ENCODE measurements at regions not wholly inside any gene's neighbourhood (a gene's known extent, or its start where the extent isn't known, plus 50 kb on each side); places are given as distances from the start of the nearest gene placed in this dataset.

GRCh38 chr5:167764641-167765289 lies 526.7 kb upstream of the WWC1 start:
- Histone ChIP-seq H3K27ac (no peak overlapping the region), H3K27me3 (peaks cover 5% of the 10 kb centered on the region), H3K36me3 (no peaks in the 10 kb centered on the region), H3K9me3 (no peaks in the 10 kb centered on the region), H3K4me3 (no peak overlapping the region), H3K4me1 (no peaks in the 10 kb centered on the region)
- no peak for TF ChIP-seq CTCF (IDR thresholded peaks at IDR 0.05)
- ATAC-seq, result no peak
- intact Hi-C loops (cut with DNase I), result no loop called here
- DNase-seq, result no peak

- H3K9me3 ChIP-seq, result no peaks in the 10 kb centered on the region
- no peak overlapping the region for H3K27ac ChIP-seq
- intact Hi-C loops (cut with DNase I), result no loop called here
- no peaks in the 10 kb centered on the region for H3K36me3 ChIP-seq
- peaks cover 5% of the 10 kb centered on the region for H3K27me3 ChIP-seq
- H3K4me3 ChIP-seq, result no peak overlapping the region
- no peak for TF ChIP-seq CTCF (IDR thresholded peaks at IDR 0.05)
- no peaks in the 10 kb centered on the region for H3K4me1 ChIP-seq
- no peak for ATAC-seq
- DNase-seq, result no peak
These were observed 526.1 kb upstream of the WWC1 start for GRCh38 chr5:167765352-167765751.

- no peak for DNase-seq
- no peak for ATAC-seq
- H3K27me3 ChIP-seq, result peaks cover 5% of the 10 kb centered on the region
- H3K27ac ChIP-seq, result no peak overlapping the region
- intact Hi-C loops (cut with DNase I), result no loop called here
- no peak overlapping the region for H3K4me3 ChIP-seq
- no peak for TF ChIP-seq CTCF (IDR thresholded peaks at IDR 0.05)
- no peaks in the 10 kb centered on the region for H3K9me3 ChIP-seq
- no peaks in the 10 kb centered on the region for H3K36me3 ChIP-seq
- no peaks in the 10 kb centered on the region for H3K4me1 ChIP-seq
These were observed 524.5 kb upstream of the WWC1 start for GRCh38 chr5:167766957-167767356.

GRCh38 chr5:167767795-167768194 lies 523.6 kb upstream of the WWC1 start:
- no peak for TF ChIP-seq CTCF (IDR thresholded peaks at IDR 0.05)
- intact Hi-C loops (cut with DNase I), result no loop called here
- Histone ChIP-seq H3K36me3 (no peaks in the 10 kb centered on the region), H3K9me3 (no peaks in the 10 kb centered on the region), H3K27me3 (peaks cover 5% of the 10 kb centered on the region), H3K4me3 (no peak overlapping the region), H3K27ac (no peak overlapping the region), H3K4me1 (no peaks in the 10 kb centered on the region)
- no peak for ATAC-seq
- DNase-seq, result no peak

- Histone ChIP-seq H3K4me3 (no peak overlapping the region), H3K36me3 (no peaks in the 10 kb centered on the region), H3K27me3 (peaks cover 5% of the 10 kb centered on the region), H3K4me1 (no peaks in the 10 kb centered on the region), H3K27ac (no peak overlapping the region), H3K9me3 (no peaks in the 10 kb centered on the region)
- TF ChIP-seq CTCF (IDR thresholded peaks at IDR 0.05), result no peak
- ATAC-seq (no peak), DNase-seq (no peak)
- intact Hi-C loops (cut with DNase I), result no loop called here
These were observed 521.5 kb upstream of the WWC1 start for GRCh38 chr5:167769846-167770413.

Data from upper lobe of right lung (tissue), 1 donor.